Cardiac fibroblast (primary cell): ENCODE measurements at regions not wholly inside any gene's neighbourhood (a gene's known extent, or its start where the extent isn't known, plus 50 kb on each side); places are given as distances from the start of the nearest gene placed in this dataset.

Experiments used
- DNase-seq, 2 donors: peaks; one replicate each; pipeline versions ENCODE4 v3.0.0 to v3.0.0-alpha.2; 2010; ENCODE audit warnings: low read depth in 2 of 2
- H3K4me3 ChIP-seq, 2 donors: replicated peaks in 1 of 2; 1 replicate in 1 of 2; 2 replicates in 1 of 2; pipeline ENCODE4 v1.5.1; 2011; ENCODE audit warnings: low read depth in 2 of 2, low read length in 2 of 2, mild to moderate bottlenecking in 2 of 2, moderate library complexity in 1 of 2
- TF ChIP-seq, protein P1 (sequence below): IDR thresholded peaks from one replicate; pipeline ENCODE4 v1.5.1; 2011; ENCODE audit warnings: low read depth, mild to moderate bottlenecking, low read length, inconsistent platforms

- DNase-seq, result no peak
- H3K4me3 ChIP-seq, result no peak overlapping the region
- TF ChIP-seq, protein P1, sequence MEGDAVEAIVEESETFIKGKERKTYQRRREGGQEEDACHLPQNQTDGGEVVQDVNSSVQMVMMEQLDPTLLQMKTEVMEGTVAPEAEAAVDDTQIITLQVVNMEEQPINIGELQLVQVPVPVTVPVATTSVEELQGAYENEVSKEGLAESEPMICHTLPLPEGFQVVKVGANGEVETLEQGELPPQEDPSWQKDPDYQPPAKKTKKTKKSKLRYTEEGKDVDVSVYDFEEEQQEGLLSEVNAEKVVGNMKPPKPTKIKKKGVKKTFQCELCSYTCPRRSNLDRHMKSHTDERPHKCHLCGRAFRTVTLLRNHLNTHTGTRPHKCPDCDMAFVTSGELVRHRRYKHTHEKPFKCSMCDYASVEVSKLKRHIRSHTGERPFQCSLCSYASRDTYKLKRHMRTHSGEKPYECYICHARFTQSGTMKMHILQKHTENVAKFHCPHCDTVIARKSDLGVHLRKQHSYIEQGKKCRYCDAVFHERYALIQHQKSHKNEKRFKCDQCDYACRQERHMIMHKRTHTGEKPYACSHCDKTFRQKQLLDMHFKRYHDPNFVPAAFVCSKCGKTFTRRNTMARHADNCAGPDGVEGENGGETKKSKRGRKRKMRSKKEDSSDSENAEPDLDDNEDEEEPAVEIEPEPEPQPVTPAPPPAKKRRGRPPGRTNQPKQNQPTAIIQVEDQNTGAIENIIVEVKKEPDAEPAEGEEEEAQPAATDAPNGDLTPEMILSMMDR, result no peak
Measured at GRCh38 chr5:63495225-63495624, 467.0 kb downstream of the HTR1A start.

DNA sequence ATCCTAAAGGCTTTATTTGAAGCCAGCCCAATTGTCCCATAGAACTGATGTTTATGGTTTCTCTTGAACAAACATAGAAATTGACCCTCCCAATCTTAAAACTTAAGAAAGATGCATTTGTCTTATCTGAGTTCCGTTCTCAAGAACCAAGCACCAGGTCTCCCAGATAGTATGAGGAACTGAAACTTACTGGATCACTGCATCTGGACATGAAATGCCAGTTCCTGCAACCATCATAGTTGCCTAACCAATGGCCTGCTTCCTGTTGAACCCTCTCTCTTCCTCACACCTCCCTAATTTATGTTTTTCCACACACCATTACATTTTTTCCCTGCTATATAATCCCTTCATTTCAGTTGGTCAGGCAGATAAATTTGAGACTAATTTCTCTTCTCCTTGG, 478.9 kb downstream of the HTR1A start:
- DNase-seq, result no peak
- TF ChIP-seq, protein P1, result no peak
- no peak overlapping the region for H3K4me3 ChIP-seq

DNA sequence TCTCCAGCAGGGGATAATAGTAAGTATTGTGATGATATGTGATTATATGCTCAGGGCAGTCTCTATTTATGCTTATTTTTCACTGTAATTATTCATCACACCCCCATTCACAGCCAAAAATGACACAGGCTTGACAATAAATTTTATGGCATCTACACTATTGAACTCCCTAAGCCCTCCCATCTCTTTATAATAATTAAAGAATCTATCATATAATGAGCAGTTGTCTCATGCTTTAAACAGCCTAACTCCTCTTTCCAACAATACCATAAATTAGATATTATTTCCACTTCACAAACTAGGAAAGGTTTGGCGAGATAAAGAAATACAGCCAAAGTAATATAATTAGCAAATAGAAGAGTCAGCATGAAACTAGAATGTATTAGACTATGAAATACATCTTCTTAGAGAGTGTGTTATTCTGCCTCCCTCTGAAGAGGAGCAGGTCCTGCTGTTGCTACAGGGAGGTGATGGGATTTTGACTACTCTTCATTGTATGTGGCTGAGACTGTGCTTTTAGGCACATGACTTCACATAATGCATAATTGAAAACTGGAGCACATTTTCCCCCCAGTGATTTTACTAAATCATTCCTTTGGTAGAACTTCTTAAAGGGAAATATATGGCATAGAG, 488.8 kb downstream of the HTR1A start:
- TF ChIP-seq, protein P1, result no peak
- DNase-seq, result no peak
- H3K4me3 ChIP-seq, result no peak overlapping the region

GRCh38 chr5:63456279-63456678, 506.0 kb downstream of the HTR1A start:
- TF ChIP-seq, protein P1, result no peak
- no peak overlapping the region for H3K4me3 ChIP-seq

GRCh38 chr5:63451188-63451587, 511.1 kb downstream of the HTR1A start:
- TF ChIP-seq, protein P1, result no peak
- no peak overlapping the region for H3K4me3 ChIP-seq
- DNase-seq, result no peak

More at GRCh38 chr5:63456279-63456678, 506.0 kb downstream of the HTR1A start:
- DNase-seq, result peak in 1 of 2 donors; percentile 18

DNA sequence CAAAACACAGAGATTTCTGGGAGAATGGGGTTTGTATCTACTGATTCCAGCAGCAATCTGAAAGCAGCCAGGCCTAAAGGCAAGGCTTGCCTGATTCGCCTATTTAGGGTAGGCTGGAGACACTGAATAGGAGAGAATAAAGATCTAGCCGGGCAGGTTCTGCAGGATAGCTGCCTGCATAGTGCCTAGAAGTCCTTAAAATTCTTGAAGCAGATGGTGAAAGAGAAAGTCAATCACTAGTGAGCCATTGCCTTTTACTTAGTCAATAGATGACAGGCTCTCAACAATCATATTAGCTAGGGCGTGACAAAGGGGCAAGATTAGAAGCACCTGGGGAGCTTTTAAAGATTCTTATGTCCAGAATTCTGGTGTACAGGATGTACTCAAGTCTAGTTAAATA, 522.7 kb downstream of the HTR1A start:
- TF ChIP-seq, protein P1, result no peak
- no peak overlapping the region for H3K4me3 ChIP-seq
- no peak for DNase-seq

DNA sequence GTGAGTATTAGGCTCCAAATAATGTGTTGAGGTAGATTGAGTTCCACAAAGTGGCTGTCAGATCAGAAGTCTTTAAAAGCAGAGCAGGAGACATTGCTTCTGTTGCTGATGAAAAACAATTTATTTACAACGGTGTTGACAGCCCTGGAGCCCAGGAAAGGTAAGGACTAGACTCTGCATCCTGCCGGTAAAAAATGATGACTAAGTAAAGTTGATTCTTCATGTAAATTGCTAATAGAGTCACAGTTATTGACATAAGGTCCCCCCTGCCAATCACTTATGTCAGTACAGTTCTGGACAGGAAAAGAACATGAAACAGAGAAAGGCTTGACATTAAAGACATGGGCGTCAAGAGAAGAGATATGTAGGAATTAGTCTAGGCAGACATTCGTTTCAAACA, 552.5 kb downstream of the HTR1A start:
- H3K4me3 ChIP-seq, result no peak overlapping the region
- no peak for DNase-seq
- TF ChIP-seq, protein P1, result no peak
